Liver (tissue), 3 donors: ENCODE measurements at regions not wholly inside any gene's neighbourhood (a gene's known extent, or its start where the extent isn't known, plus 50 kb on each side); places are given as distances from the start of the nearest gene placed in this dataset.

Source experiments
- ATF3 ChIP-seq: IDR thresholded peaks from 2 replicates; pipeline ENCODE4 v1.6.1; 2016; ENCODE audit warnings: antibody characterized with exemption
- CTCF ChIP-seq: fragments of 150-350 bp; IDR thresholded peaks from 2 replicates; pipeline ENCODE4 v1.5.1; 2017; ENCODE audit warnings: improper control_type of control experiment, low read depth, low read length; ENCODE audit not compliant: missing input control
- EGR1 ChIP-seq, 2 donors: IDR thresholded peaks; 2 replicates each; pipeline ENCODE4 v1.6.1; 2016 to 2018; ENCODE audit warnings: antibody characterized with exemption in 2 of 2, low read depth in 2 of 2
- GABPA ChIP-seq, 2 donors: IDR thresholded peaks in 1 of 2; conservative IDR thresholded peaks in 1 of 2; 2 replicates each; pipeline ENCODE4 v1.6.1; 2016; ENCODE audit warnings: antibody characterized with exemption in 2 of 2, mild to moderate bottlenecking in 1 of 2, moderate library complexity in 1 of 2
- HNF4A ChIP-seq, 2 donors: conservative IDR thresholded peaks; 2 replicates each; pipeline ENCODE4 v1.6.1; 2016; ENCODE audit warnings: antibody characterized with exemption in 2 of 2, mild to moderate bottlenecking in 2 of 2
- JUND ChIP-seq, 2 donors: IDR thresholded peaks; 2 replicates each; pipeline ENCODE4 v1.6.1; 2016; ENCODE audit warnings: antibody characterized with exemption in 2 of 2
- MAX ChIP-seq: IDR thresholded peaks from 2 replicates; pipeline ENCODE4 v1.6.1; 2016; ENCODE audit warnings: antibody characterized with exemption
- RAD21 ChIP-seq, 2 donors: IDR thresholded peaks; 2 replicates each; pipeline ENCODE4 v1.6.1; 2016; ENCODE audit warnings: antibody characterized with exemption in 2 of 2, mild to moderate bottlenecking in 2 of 2
- REST ChIP-seq: IDR thresholded peaks from 2 replicates; pipeline ENCODE4 v1.6.1; 2016; ENCODE audit warnings: antibody characterized with exemption, mild to moderate bottlenecking
- SP1 ChIP-seq: IDR thresholded peaks from 2 replicates; pipeline ENCODE4 v1.6.1; 2018; ENCODE audit warnings: antibody characterized with exemption, mild to moderate bottlenecking
- TAF1 ChIP-seq: conservative IDR thresholded peaks from 2 replicates; pipeline ENCODE4 v1.6.1; 2016; ENCODE audit warnings: antibody characterized with exemption, mild to moderate bottlenecking
- YY1 ChIP-seq: IDR thresholded peaks from 2 replicates; pipeline ENCODE4 v1.6.1; 2016; ENCODE audit warnings: antibody characterized with exemption, mild to moderate bottlenecking
- ZBTB33 ChIP-seq: IDR thresholded peaks from 2 replicates; pipeline ENCODE4 v1.6.1; 2016; ENCODE audit warnings: antibody characterized with exemption
- donor health status: healthy.
- donor health status: healthy.

GRCh38 chr3:95002438-95003046, 939.7 kb downstream of the NSUN3 start:
- no peak for TF ChIP-seq CTCF
- TF ChIP-seq MAX = no peak
- TF ChIP-seq JUND (IDR thresholded peaks at IDR 0.05) = no peak
- no peak for TF ChIP-seq RAD21 (IDR thresholded peaks at IDR 0.05)
- no peak for TF ChIP-seq HNF4A (conservative IDR thresholded peaks at IDR 0.05)
- TF ChIP-seq EGR1 (IDR thresholded peaks at IDR 0.05; ENCODE audit: low read depth in 2 of 2) = no peak
- no peak for TF ChIP-seq REST
- TF ChIP-seq SP1 = no peak
- TF ChIP-seq GABPA (IDR thresholded peaks at IDR 0.05 in 1 of 2, conservative IDR thresholded peaks at IDR 0.05 in 1 of 2) = no peak
- TF ChIP-seq TAF1 = no peak
- TF ChIP-seq YY1 = no peak
- no peak for TF ChIP-seq ZBTB33
- no peak for TF ChIP-seq ATF3
